ENCODE measurements at regions not wholly inside any gene's neighbourhood (a gene's known extent, or its start where the extent isn't known, plus 50 kb on each side); places are given as distances from the start of the nearest gene placed in this dataset.

DNA sequence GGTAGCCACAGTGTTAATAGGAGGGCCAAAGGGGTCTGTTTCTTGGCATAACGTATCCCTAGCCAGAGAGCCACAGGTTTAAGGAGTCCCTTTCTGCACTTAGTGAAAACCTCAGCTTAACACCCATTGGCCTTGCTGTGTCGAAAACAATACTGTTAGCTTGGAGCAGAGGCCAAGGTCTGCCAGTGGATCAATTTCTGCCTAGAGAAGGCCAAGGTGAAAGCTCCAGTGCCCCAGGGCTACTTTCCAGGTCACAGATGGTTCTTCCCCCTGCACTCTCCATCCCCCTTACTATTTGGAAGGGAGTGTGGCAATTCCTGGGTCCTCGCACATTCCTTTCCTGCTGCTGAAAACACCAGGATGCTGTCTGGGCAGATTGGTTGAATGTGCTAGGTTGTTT, 74.8 kb upstream of the TNP1 start:
- TF ChIP-seq, protein P1, sequence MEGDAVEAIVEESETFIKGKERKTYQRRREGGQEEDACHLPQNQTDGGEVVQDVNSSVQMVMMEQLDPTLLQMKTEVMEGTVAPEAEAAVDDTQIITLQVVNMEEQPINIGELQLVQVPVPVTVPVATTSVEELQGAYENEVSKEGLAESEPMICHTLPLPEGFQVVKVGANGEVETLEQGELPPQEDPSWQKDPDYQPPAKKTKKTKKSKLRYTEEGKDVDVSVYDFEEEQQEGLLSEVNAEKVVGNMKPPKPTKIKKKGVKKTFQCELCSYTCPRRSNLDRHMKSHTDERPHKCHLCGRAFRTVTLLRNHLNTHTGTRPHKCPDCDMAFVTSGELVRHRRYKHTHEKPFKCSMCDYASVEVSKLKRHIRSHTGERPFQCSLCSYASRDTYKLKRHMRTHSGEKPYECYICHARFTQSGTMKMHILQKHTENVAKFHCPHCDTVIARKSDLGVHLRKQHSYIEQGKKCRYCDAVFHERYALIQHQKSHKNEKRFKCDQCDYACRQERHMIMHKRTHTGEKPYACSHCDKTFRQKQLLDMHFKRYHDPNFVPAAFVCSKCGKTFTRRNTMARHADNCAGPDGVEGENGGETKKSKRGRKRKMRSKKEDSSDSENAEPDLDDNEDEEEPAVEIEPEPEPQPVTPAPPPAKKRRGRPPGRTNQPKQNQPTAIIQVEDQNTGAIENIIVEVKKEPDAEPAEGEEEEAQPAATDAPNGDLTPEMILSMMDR (IDR thresholded peaks at IDR 0.05), result no peak
- TF ChIP-seq POLR2A (IDR thresholded peaks at IDR 0.05), result no peak

Data from body of pancreas (tissue), 4 donors.